HG03469 (cell line): ENCODE measurements at regions not wholly inside any gene's neighbourhood (a gene's known extent, or its start where the extent isn't known, plus 50 kb on each side); places are given as distances from the start of the nearest gene placed in this dataset.
"Not testable (repeated sequence)": the region's sequence is repeated elsewhere in the genome, so short reads cannot be mapped to it uniquely, and the experiment has no call there.

Experiments used
- ATAC-seq: cut with Tn5 transposase; IDR thresholded peaks from one replicate; pipeline ENCODE4 v1.9.1; 2021; ENCODE audit warnings: mild to moderate bottlenecking, moderate library complexity, moderate number of reproducible peaks; ENCODE audit not compliant: unreplicated experiment

- ATAC-seq, result not testable (repeated sequence)
These were observed 57.4 kb upstream of the NUTM2D start for GRCh38 chr10:87300163-87300562.

DNA sequence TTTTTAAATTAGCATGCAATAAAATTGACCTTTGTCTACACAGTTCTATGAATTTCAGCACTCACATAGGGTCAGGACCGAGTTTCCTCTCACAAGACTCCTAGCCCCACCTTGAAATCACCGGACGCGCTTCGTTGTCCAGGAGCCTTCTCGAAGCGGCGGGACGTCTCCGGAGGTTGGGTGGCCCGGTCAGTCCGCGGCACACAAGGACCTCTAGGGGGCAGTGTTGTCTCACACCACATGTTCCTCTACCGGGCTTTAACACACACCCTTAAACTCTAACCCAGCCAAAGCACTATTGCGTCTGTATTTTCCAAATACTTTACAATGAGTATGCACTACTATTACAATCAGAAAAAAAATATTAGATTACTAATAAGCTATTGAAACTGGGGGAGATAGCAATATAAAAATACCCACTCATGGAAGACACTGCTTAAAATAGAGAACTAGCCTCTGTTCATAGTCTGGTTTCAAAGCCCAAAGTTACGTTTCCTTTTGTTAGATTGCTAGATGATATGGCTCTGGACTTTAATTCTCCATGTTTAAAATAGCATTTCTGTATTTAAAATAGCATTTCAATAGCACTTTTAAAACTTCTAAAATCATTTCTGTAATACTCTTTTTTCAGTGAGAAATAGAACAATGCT lies 56.0 kb upstream of the NUTM2D start:
- ATAC-seq, result peak; percentile 44

DNA sequence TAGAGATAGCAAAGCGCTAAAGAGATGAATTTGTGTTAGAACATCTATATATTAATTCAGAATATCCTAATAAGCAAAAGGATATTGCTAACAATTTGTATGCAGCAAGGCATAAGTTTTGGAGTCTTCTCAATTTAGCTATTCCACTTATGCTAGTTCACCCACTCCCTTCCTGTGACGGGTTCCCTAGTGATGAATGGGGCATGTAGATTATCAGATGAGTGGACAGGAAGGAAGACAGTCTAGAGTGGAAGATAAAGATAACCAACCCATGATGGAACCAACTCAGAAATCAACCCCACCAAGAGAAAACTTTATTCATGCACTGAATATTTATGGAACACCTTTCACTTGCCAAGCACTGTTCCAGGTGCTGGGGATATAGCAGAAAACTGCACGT lies 55.4 kb upstream of the NUTM2D start:
- ATAC-seq, result not testable (repeated sequence)

- ATAC-seq, result not testable (repeated sequence)
These were observed 53.8 kb upstream of the NUTM2D start for GRCh38 chr10:87303707-87304106.

GRCh38 chr10:87306681-87307080 lies 50.9 kb upstream of the NUTM2D start:
- ATAC-seq, result not testable (repeated sequence)
